ENCODE measurements at regions not wholly inside any gene's neighbourhood (a gene's known extent, or its start where the extent isn't known, plus 50 kb on each side); places are given as distances from the start of the nearest gene placed in this dataset.

DNA sequence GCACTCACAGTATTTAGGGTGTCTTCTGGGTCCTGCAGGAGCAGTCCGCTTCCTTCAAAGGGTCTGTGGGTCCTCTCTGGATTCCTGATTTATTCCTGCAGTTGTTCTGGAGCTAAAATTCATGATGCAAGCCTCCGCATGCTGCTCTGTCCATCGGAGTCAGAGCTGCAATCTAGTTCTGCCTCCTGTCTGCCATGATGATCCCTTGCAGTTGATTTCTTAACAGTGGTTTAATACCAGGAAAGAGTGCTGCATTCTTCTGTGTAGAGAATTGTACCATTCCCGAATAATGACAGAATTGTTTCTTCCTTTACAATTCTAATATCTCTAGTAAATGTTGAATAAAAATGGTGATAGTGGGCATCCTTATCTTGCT is 72.0 kb upstream of the B3GAT2 start:
- Histone ChIP-seq H4K20me1 (ENCODE audit: insufficient read depth) (no peaks in the 10 kb centered on the region), H3K4me2 (no peak overlapping the region), H3K27me3 (ENCODE audit: insufficient read depth, low read depth) (no peaks in the 10 kb centered on the region), H3K79me2 (ENCODE audit: insufficient read depth, low read depth) (no peaks in the 10 kb centered on the region), H3K4me1 (ENCODE audit: low read depth, poor library complexity, severe bottlenecking) (no peaks in the 10 kb centered on the region), H3K36me3 (ENCODE audit: insufficient read depth) (no peaks in the 10 kb centered on the region), H3K27ac (no peak overlapping the region), H2AFZ (ENCODE audit: low read depth) (no peak overlapping the region), H3K9ac (no peak overlapping the region), H3K4me3 (IDR thresholded peaks at IDR 0.05; ENCODE audit: insufficient read depth, low read depth, low read length) (no peak overlapping the region)
- TF ChIP-seq, protein P1, sequence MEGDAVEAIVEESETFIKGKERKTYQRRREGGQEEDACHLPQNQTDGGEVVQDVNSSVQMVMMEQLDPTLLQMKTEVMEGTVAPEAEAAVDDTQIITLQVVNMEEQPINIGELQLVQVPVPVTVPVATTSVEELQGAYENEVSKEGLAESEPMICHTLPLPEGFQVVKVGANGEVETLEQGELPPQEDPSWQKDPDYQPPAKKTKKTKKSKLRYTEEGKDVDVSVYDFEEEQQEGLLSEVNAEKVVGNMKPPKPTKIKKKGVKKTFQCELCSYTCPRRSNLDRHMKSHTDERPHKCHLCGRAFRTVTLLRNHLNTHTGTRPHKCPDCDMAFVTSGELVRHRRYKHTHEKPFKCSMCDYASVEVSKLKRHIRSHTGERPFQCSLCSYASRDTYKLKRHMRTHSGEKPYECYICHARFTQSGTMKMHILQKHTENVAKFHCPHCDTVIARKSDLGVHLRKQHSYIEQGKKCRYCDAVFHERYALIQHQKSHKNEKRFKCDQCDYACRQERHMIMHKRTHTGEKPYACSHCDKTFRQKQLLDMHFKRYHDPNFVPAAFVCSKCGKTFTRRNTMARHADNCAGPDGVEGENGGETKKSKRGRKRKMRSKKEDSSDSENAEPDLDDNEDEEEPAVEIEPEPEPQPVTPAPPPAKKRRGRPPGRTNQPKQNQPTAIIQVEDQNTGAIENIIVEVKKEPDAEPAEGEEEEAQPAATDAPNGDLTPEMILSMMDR (conservative IDR thresholded peaks at IDR 0.05; ENCODE audit: low read depth, low read length) = no peak

DNA sequence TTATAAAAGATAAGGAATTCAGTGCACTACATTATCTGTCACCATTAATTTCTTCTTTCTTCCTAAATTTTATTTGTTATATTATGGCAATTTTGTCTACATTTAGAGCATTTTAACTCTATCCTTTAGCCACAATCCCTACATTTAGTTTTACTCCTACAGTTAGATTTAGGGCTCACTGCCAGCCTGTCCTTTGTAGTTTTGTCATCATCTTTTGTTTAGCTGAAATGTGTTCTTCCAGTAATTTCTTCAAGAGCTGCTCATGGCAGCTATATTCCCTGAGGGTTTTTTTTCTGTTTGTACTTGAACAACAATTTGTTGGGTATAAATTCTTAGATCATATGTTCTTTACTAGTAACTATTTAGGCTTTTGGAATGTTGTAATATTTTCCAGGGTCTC is 72.7 kb upstream of the B3GAT2 start:
- H3K27ac ChIP-seq = no peak overlapping the region
- no peak overlapping the region for H3K4me2 ChIP-seq
- no peak overlapping the region for H3K9ac ChIP-seq
- TF ChIP-seq, protein P1 (conservative IDR thresholded peaks at IDR 0.05; ENCODE audit: low read depth, low read length) = no peak
- H2AFZ ChIP-seq (ENCODE audit: low read depth) = no peak overlapping the region
- no peaks in the 10 kb centered on the region for H4K20me1 ChIP-seq (ENCODE audit: insufficient read depth)
- no peaks in the 10 kb centered on the region for H3K4me1 ChIP-seq (ENCODE audit: low read depth, poor library complexity, severe bottlenecking)
- no peak overlapping the region for H3K4me3 ChIP-seq (IDR thresholded peaks at IDR 0.05; ENCODE audit: insufficient read depth, low read depth, low read length)
- no peaks in the 10 kb centered on the region for H3K79me2 ChIP-seq (ENCODE audit: insufficient read depth, low read depth)
- no peaks in the 10 kb centered on the region for H3K27me3 ChIP-seq (ENCODE audit: insufficient read depth, low read depth)
- no peaks in the 10 kb centered on the region for H3K36me3 ChIP-seq (ENCODE audit: insufficient read depth)

DNA sequence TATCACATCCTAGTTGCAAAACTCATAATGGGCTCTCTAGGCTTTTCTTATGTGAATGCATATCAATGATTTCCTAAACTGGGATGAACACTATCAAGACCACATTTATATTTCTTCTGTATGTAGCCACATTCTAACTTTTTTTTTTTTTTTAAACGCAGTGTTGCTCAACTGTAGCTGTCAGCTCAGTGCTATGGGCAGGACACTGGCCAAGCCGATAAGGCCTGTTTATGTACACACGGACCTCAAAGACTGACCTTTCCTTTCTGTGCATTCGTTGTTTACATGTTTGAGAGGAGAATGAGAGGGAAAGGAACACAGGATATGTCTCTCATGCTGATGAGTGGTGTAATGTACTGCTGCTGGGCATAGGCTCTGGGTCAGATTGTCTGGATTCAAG is 75.1 kb upstream of the B3GAT2 start:
- no peak overlapping the region for H2AFZ ChIP-seq (ENCODE audit: low read depth)
- TF ChIP-seq, protein P1 (conservative IDR thresholded peaks at IDR 0.05; ENCODE audit: low read depth, low read length) = no peak
- H3K27me3 ChIP-seq (ENCODE audit: insufficient read depth, low read depth) = no peaks in the 10 kb centered on the region
- H3K4me2 ChIP-seq = no peak overlapping the region
- no peak overlapping the region for H3K27ac ChIP-seq
- H4K20me1 ChIP-seq (ENCODE audit: insufficient read depth) = no peaks in the 10 kb centered on the region
- H3K9ac ChIP-seq = no peak overlapping the region
- H3K4me1 ChIP-seq (ENCODE audit: low read depth, poor library complexity, severe bottlenecking) = no peaks in the 10 kb centered on the region
- H3K4me3 ChIP-seq (IDR thresholded peaks at IDR 0.05; ENCODE audit: insufficient read depth, low read depth, low read length) = no peak overlapping the region
- no peaks in the 10 kb centered on the region for H3K36me3 ChIP-seq (ENCODE audit: insufficient read depth)
- H3K79me2 ChIP-seq (ENCODE audit: insufficient read depth, low read depth) = no peaks in the 10 kb centered on the region

DNA sequence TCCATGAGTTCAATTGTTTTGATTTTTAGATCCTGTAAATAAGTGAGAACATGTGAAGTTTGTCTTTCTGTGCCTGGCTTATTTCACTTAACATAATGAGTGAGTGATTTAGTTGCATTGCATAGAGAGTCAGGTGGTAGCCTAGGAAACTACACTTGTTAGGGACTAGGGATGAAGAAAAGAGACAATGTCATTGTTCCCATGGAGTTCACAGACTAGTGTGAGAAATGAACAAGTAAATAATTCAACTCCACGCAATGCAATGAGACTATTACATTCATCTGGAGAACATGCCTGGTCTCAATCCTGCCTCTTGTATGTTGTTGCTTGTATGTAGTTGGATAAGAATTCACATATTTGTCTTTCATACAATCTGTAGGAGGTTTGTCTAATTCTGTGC is 76.3 kb upstream of the B3GAT2 start:
- no peak overlapping the region for H3K9ac ChIP-seq
- H3K4me1 ChIP-seq (ENCODE audit: low read depth, poor library complexity, severe bottlenecking) = no peaks in the 10 kb centered on the region

More for the DNA sequence above, 76.3 kb upstream of the B3GAT2 start:
- H2AFZ ChIP-seq (ENCODE audit: low read depth) = no peak overlapping the region
- H3K79me2 ChIP-seq (ENCODE audit: insufficient read depth, low read depth) = no peaks in the 10 kb centered on the region
- H3K36me3 ChIP-seq (ENCODE audit: insufficient read depth) = no peaks in the 10 kb centered on the region
- H3K4me2 ChIP-seq = no peak overlapping the region
- no peaks in the 10 kb centered on the region for H4K20me1 ChIP-seq (ENCODE audit: insufficient read depth)
- TF ChIP-seq, protein P1 (conservative IDR thresholded peaks at IDR 0.05; ENCODE audit: low read depth, low read length) = no peak
- no peak overlapping the region for H3K4me3 ChIP-seq (IDR thresholded peaks at IDR 0.05; ENCODE audit: insufficient read depth, low read depth, low read length)
- H3K27me3 ChIP-seq (ENCODE audit: insufficient read depth, low read depth) = no peaks in the 10 kb centered on the region
- no peak overlapping the region for H3K27ac ChIP-seq
